AG04449 (cell line): ENCODE measurements at regions not wholly inside any gene's neighbourhood (a gene's known extent, or its start where the extent isn't known, plus 50 kb on each side); places are given as distances from the start of the nearest gene placed in this dataset.

ENCODE experiments used
- CTCF ChIA-PET: fragments of 350-600 bp; formaldehyde crosslinking; extraction: SDS; loops from one replicate; lab custom pipeline; 2021; ENCODE audit warnings: antibody characterized with exemption; lab: Yijun Ruan, JAX
- POLR2A ChIA-PET: fragments of 400-600, 350-600 bp; formaldehyde crosslinking; extraction: SDS; loops from one replicate; lab custom pipeline; 2020; ENCODE audit warnings: antibody characterized with exemption, inconsistent platforms; lab: Yijun Ruan, JAX
- DNase-seq: peaks from one replicate; pipeline ENCODE4 v3.0.0-alpha.2; 2010; ENCODE audit warnings: low read depth, low spot score
- H3K4me3 ChIP-seq: 2 replicates; pipeline ENCODE4 v1.5.1; 2011; ENCODE audit warnings: low read depth, mild to moderate bottlenecking, control low read depth, low read length
- TF ChIP-seq, protein P1 (sequence below): IDR thresholded peaks from one replicate; pipeline ENCODE4 v1.5.1; 2011; ENCODE audit warnings: mild to moderate bottlenecking, moderate library complexity, low read length, control low read depth, inconsistent platforms; ENCODE audit not compliant: insufficient read depth; ENCODE audit errors: missing control alignments

DNA sequence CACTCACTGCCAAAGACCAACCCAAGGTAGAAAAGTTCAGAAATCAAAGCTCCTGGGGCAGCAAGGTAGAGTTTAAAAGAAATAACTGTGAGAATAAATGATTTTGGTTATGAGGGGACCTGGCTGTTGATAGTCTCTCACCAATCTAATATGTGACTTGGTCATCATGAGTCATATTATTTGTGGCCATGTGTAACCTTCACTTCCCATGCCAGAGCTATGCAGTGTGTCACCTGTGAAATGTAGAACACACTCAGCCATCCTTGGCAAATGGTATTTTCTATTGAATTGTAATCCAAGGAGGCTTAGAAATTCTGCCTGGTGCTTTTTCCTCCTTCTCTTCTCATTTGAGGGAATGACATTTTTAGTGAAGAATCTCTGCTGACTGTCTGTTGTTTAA is 184.2 kb upstream of the STAC start:
- no peak for DNase-seq
- H3K4me3 ChIP-seq = no peak overlapping the region
- TF ChIP-seq, protein P1, sequence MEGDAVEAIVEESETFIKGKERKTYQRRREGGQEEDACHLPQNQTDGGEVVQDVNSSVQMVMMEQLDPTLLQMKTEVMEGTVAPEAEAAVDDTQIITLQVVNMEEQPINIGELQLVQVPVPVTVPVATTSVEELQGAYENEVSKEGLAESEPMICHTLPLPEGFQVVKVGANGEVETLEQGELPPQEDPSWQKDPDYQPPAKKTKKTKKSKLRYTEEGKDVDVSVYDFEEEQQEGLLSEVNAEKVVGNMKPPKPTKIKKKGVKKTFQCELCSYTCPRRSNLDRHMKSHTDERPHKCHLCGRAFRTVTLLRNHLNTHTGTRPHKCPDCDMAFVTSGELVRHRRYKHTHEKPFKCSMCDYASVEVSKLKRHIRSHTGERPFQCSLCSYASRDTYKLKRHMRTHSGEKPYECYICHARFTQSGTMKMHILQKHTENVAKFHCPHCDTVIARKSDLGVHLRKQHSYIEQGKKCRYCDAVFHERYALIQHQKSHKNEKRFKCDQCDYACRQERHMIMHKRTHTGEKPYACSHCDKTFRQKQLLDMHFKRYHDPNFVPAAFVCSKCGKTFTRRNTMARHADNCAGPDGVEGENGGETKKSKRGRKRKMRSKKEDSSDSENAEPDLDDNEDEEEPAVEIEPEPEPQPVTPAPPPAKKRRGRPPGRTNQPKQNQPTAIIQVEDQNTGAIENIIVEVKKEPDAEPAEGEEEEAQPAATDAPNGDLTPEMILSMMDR = no peak
- ChIA-PET CTCF (no interaction called here), POLR2A (no interaction called here)

DNA sequence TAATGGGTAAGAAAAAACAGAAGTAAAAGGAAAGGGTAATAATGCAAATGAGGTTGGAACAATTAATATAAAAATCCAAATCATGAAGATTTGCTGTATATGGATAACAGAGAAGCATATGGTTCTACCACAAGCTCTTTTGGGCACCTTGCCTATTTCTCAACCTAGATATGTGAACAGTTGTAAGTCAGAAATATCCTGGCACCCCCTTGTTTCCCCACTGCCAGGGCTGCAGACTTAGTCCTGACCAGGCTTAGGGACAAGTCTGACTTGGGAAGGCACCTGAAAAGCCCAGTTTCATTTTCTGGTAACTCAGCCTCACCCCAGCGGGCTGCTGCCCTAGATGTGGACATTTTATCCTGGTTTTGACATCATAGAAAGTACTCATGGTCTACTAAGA is 183.2 kb upstream of the STAC start:
- TF ChIP-seq, protein P1 = no peak
- no peak for DNase-seq
- POLR2A ChIA-PET = no interaction called here
- no peak overlapping the region for H3K4me3 ChIP-seq
- CTCF ChIA-PET = no interaction called here

DNA sequence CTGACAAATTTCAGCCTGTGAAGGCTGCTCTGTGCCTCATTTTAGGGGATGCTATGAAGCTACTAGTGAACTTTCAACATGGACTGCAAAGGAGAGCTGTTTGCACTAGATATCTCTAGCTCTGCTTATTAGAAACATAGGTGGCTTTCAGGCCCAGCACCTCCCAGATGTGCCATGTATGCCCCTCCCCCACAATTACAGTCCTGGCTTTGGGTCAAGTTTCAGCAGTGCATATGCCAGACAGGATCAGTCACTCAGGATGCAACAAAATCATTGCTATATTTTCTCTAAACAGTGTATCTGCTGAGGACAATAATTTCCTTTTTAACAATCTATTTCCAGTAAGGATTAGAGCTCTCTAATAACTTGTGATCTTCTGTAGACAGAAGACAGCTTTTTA is 178.8 kb upstream of the STAC start:
- TF ChIP-seq, protein P1 = no peak
- CTCF ChIA-PET = no interaction called here
- DNase-seq = no peak
- H3K4me3 ChIP-seq = no peak overlapping the region
- POLR2A ChIA-PET = no interaction called here

DNA sequence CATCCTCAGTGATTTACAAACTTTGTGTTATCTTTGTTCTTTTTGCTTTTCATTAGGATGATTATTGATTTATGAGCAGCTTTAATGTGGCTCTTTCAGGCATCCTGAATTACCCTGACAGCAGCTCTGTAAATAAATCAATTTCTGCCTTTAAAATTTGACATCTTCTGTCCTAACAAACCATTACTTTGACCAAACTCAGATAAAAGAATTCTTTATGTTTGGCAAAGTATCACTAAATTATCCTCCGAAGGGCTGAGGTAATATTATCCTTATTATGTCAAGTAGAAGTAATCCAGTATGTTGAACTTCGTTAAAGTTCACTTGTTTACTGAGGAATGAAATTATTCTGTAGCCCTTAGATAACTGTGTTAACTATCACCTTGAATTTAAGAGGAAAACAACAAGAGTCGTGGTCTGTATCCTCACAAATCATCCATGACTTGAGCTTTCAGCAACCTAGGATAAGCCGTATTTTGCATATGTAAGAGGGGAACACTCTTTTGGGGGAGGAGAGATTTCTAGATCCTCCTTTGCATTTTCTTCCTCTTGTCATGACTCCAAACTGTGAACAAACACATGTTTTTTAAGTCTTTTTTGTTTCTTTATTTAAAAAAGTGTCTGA is 173.2 kb upstream of the STAC start:
- POLR2A ChIA-PET = no interaction called here
- CTCF ChIA-PET = interaction anchor here (1.2 kb wide), 1 partner anchor 13 kb away, joined by 3 read pairs; no protein-coding TSS in a partner anchor
- no peak for DNase-seq
- no peak overlapping the region for H3K4me3 ChIP-seq
- TF ChIP-seq, protein P1 = no peak

DNA sequence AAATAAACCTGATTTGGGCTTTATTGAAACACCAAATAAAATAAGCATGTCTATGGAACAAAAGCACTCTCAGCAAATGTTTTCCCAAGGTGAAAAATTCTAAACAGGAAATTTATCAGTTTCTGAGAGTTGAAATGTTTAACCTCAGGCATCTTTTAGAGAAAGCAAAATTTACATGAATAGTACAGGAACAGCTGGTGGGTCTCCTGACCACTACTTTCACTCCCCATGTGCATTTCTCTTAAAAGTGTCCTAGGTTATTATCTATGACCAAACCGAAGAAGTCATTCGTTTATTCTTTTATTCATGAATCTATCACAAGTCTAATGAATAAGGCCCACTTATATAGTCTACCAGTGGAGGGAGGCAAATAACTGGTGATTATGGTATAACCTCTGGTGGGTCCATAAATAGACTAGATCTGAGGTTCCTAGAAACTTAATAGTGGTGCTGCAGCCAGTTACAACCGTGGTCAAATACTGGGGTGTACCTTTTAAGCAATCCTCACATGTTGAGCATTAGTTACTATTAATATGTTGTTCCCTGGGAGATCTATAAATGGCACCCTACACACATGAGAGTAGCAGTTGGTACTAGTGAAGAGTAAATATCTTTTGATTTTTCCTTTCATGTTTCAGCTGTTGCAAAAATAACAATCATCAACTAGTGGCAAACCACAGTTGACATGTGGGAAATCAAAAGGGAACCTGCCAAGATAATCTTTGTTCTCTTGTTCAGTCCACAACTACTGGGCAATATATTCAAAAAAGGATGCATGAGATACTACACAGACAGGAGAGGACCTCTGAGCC is 169.3 kb upstream of the STAC start:
- DNase-seq = no peak
- TF ChIP-seq, protein P1 = no peak
- no peak overlapping the region for H3K4me3 ChIP-seq
- POLR2A ChIA-PET = no interaction called here
- CTCF ChIA-PET = interaction anchor here (1.2 kb wide), 1 partner anchor 330 kb away, joined by 6 read pairs; no protein-coding TSS in a partner anchor

DNA sequence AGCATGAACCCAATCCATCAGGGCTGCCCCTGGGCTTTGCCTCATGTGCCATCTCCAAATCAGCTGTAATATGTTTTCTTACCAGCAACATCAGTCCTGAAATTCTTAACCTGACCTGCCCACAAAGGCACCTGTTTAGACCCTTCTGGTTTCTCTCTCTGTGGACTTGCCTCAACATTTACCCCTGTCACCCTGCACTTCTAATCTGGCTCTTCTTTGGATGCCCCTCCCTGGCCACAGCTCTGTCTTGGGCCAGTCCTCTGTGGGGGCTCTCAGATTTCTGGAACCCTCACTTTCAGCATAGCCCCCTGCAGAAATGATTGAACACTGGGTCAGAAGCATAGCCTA is 168.7 kb upstream of the STAC start:
- POLR2A ChIA-PET = no interaction called here

More for the DNA sequence above, 168.7 kb upstream of the STAC start:
- CTCF ChIA-PET = interaction anchor here (1.2 kb wide), 1 partner anchor 330 kb away, joined by 6 read pairs; no protein-coding TSS in a partner anchor
- no peak overlapping the region for H3K4me3 ChIP-seq
- no peak for DNase-seq
- TF ChIP-seq, protein P1 = no peak
